ENCODE measurements at regions not wholly inside any gene's neighbourhood (a gene's known extent, or its start where the extent isn't known, plus 50 kb on each side); places are given as distances from the start of the nearest gene placed in this dataset.

DNA sequence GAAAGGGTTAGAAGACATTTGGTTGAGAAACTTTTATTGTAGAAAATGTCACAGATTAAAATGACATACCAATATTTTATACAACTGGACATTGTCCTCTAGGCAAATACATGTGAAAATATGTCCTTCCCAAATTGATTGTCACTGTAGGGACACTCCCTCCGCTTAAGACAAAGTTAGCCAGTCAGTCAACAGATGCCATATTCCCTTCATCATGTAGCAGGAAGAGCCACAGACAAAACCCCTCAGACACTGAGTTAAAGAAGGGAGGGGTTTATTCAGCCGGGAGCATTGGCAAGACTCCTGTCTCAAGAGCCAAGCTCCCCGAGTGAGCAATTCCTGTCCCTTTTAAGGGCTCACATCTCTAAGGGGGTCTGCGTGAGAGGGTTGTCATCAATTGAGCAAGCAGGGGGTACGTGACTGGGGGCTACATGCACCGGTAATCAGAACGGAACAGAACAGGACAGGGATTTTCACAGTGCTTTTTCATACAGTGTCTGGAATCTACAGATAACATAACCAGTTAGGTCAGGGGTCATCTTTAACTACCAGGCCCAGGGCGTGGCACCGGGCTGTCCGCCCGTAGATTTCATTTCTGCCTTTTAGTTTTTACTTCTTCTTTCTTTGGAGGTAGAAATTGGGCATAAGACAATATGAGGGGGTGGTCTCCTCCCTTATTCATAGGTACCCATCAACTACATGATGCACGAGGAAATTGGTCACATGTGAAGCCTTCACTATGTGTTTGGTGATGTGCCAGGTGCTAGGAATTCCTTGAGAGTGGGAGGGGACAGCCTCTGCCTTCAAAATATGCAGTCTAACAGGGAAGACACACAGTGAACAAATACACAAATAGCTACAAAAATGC lies 155.7 kb upstream of the CDYL start:
- TF ChIP-seq EP300 (IDR thresholded peaks at IDR 0.05) (no peak), POLR2A (IDR thresholded peaks at IDR 0.05) (no peak), POLR2AphosphoS5 (IDR thresholded peaks at IDR 0.05) (no peak), CTCF (IDR thresholded peaks at IDR 0.05) (no peak)
- Histone ChIP-seq H3K4me1 (no peaks in the 10 kb centered on the region), H3K36me3 (no peaks in the 10 kb centered on the region), H3K27me3 (no peaks in the 10 kb centered on the region), H3K4me3 (no peak overlapping the region), H3K27ac (no peak overlapping the region), H3K9me3 (no peaks in the 10 kb centered on the region)
- no peak for DNase-seq
- 76 to 83% methylated on average over 12 of the region's 12 CpGs for WGBS, 2 donors
- intact Hi-C loops (cut with DNase I) = no loop called here

DNA sequence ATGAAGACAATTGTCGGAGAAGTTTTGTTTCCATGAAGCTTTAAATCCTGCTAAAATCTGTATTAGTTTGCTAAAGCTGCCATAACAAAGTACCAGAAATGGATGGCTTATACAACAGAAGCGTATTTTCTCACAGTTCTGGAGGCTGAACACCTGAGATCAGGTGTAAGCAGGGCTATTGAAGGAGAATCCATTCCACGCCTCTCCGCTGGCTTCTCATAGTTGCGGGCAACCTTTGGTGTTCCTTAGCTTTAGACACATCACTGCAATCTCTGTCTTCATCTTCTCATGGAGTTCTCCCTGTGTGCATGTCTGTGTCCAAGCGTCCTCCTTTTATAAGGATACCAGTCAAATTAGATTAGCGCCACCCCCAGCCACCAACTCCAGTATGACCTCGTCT lies 159.9 kb upstream of the CDYL start:
- TF ChIP-seq POLR2AphosphoS5 (IDR thresholded peaks at IDR 0.05) (no peak), POLR2A (IDR thresholded peaks at IDR 0.05) (no peak), CTCF (IDR thresholded peaks at IDR 0.05) (no peak), EP300 (IDR thresholded peaks at IDR 0.05) (no peak)
- no peaks in the 10 kb centered on the region for H3K36me3 ChIP-seq
- peaks cover 0 to 24% (median 22%) of the 10 kb centered on the region in 4 donors for H3K4me1 ChIP-seq
- H3K9me3 ChIP-seq = no peaks in the 10 kb centered on the region
- H3K27ac ChIP-seq = no peak overlapping the region
- H3K27me3 ChIP-seq = no peaks in the 10 kb centered on the region
- intact Hi-C loops (cut with DNase I) = loop anchor here (10.0 kb wide), 1 partner anchor 262 kb away; no protein-coding TSS in a partner anchor
- DNase-seq = peak; percentile 22
- WGBS, 2 donors = 92 to 93% methylated on average over 8 of the region's 8 CpGs
- no peak overlapping the region for H3K4me3 ChIP-seq

- intact Hi-C loops (cut with DNase I) = loop anchor here (10.0 kb wide), 1 partner anchor 261 kb away; no protein-coding TSS in a partner anchor
- no peaks in the 10 kb centered on the region for H3K9me3 ChIP-seq
- TF ChIP-seq EP300 (IDR thresholded peaks at IDR 0.05) = no peak
- peak in 3 of 4 donors; percentile 14 to 63 (median 41) for TF ChIP-seq POLR2AphosphoS5 (IDR thresholded peaks at IDR 0.05)
- H3K4me3 ChIP-seq = no peak overlapping the region
- DNase-seq = peak; percentile 80
- H3K4me1 ChIP-seq = peaks cover 0 to 26% (median 23%) of the 10 kb centered on the region in 4 donors
- H3K36me3 ChIP-seq = no peaks in the 10 kb centered on the region
- no peaks in the 10 kb centered on the region for H3K27me3 ChIP-seq
- no peak overlapping the region for H3K27ac ChIP-seq
- 58 to 84% methylated on average over 3 of the region's 3 CpGs for WGBS, 2 donors
Measured at GRCh38 chr6:4615891-4616290, 160.3 kb upstream of the CDYL start.

- no peak for TF ChIP-seq EP300 (IDR thresholded peaks at IDR 0.05)
- no peak for TF ChIP-seq POLR2AphosphoS5 (IDR thresholded peaks at IDR 0.05)
- TF ChIP-seq CTCF (IDR thresholded peaks at IDR 0.05) = no peak
- TF ChIP-seq POLR2A (IDR thresholded peaks at IDR 0.05) = no peak
- no peak overlapping the region for H3K4me3 ChIP-seq
- H3K4me1 ChIP-seq = peaks cover 0 to 31% (median 29%) of the 10 kb centered on the region in 4 donors
- H3K27me3 ChIP-seq = no peaks in the 10 kb centered on the region
- peak; percentile 41 for DNase-seq
- H3K27ac ChIP-seq = no peak overlapping the region
- no peaks in the 10 kb centered on the region for H3K36me3 ChIP-seq
- WGBS, 2 donors = 71 to 80% methylated on average over 6 of the region's 6 CpGs
- H3K9me3 ChIP-seq = no peaks in the 10 kb centered on the region
- intact Hi-C loops (cut with DNase I) = loop anchor here (10.0 kb wide), 1 partner anchor 260 kb away; no protein-coding TSS in a partner anchor
Measured at GRCh38 chr6:4615231-4615630, 161.0 kb upstream of the CDYL start.

- H3K36me3 ChIP-seq = no peaks in the 10 kb centered on the region
- TF ChIP-seq EP300 (IDR thresholded peaks at IDR 0.05) (no peak), POLR2AphosphoS5 (IDR thresholded peaks at IDR 0.05) (no peak), POLR2A (IDR thresholded peaks at IDR 0.05) (no peak), CTCF (IDR thresholded peaks at IDR 0.05) (no peak)
- no peaks in the 10 kb centered on the region for H3K27me3 ChIP-seq
- peaks cover 0 to 35% (median 30%) of the 10 kb centered on the region in 4 donors for H3K4me1 ChIP-seq
- DNase-seq = no peak
- intact Hi-C loops (cut with DNase I) = loop anchor here (10.0 kb wide), 1 partner anchor 260 kb away; no protein-coding TSS in a partner anchor
- WGBS, 2 donors = 91 to 92% methylated on average over 5 of the region's 5 CpGs
- no peak overlapping the region for H3K27ac ChIP-seq
- H3K9me3 ChIP-seq = no peaks in the 10 kb centered on the region
- no peak overlapping the region for H3K4me3 ChIP-seq
Measured at GRCh38 chr6:4614637-4615036, 161.6 kb upstream of the CDYL start.

Measured in sigmoid colon (tissue), 6 donors.